WTC11 (cell line): ENCODE measurements at regions not wholly inside any gene's neighbourhood (a gene's known extent, or its start where the extent isn't known, plus 50 kb on each side); places are given as distances from the start of the nearest gene placed in this dataset.

Experiments
- ATAC-seq: fragments of 200-7000 bp; cut with Tn5 transposase; 2 replicates; pipeline ENCODE4 v1.10.0; 2021; ENCODE audit warnings: mild to moderate bottlenecking, moderate library complexity
- CTCF ChIA-PET: fragments of 300-600 bp; sonication (Branson Sonifier 250); formaldehyde crosslinking; loops from one replicate; lab custom pipeline; 2021; ENCODE audit warnings: antibody characterized with exemption; lab: Charles Lee
- POLR2A ChIA-PET: fragments of 350-600 bp; sonication (Branson Sonifier 250); formaldehyde crosslinking; loops from one replicate; lab custom pipeline; 2021; ENCODE audit warnings: antibody characterized with exemption; lab: Charles Lee
- DNase-seq: peaks from one replicate; pipeline ENCODE4 v3.0.0; 2021; ENCODE audit warnings: low spot score
- H3K27ac Mint-ChIP-seq: 2 replicates; pipeline ENCODE4 v1.8.0; 2021; ENCODE audit warnings: mixed read lengths
- H3K27me3 Mint-ChIP-seq: 2 replicates; pipeline ENCODE4 v1.8.0; 2021; ENCODE audit warnings: low read depth, mild to moderate bottlenecking, moderate library complexity, mixed read lengths
- H3K36me3 Mint-ChIP-seq: 2 replicates; pipeline ENCODE4 v1.8.0; 2021; ENCODE audit warnings: mixed read lengths
- H3K4me1 Mint-ChIP-seq: 2 replicates; pipeline ENCODE4 v1.8.0; 2022; ENCODE audit warnings: mixed read lengths
- H3K4me3 Mint-ChIP-seq: 2 replicates; pipeline ENCODE4 v1.8.0; 2021; ENCODE audit warnings: mild to moderate bottlenecking, moderate library complexity, mixed read lengths
- H3K9me3 Mint-ChIP-seq: 2 replicates; pipeline ENCODE4 v1.8.0; 2021; ENCODE audit warnings: mixed read lengths
- CBFB ChIP-seq: sonication (generic); formaldehyde crosslinking; IDR thresholded peaks from 2 replicates; pipeline ENCODE4 v1.8.1; 2022; ENCODE audit warnings: mild to moderate bottlenecking, low read depth, missing genetic modification reagents
- EMX1 ChIP-seq: fragments of 250-450 bp; sonication (Bioruptor Pico); IDR thresholded peaks from 2 replicates; pipeline ENCODE4 v1.8.0; 2021; ENCODE audit warnings: mild to moderate bottlenecking
- FOXP1 ChIP-seq: sonication (generic); formaldehyde crosslinking; IDR thresholded peaks from 2 replicates; pipeline ENCODE4 v1.8.0; 2022; ENCODE audit warnings: missing genetic modification reagents, mild to moderate bottlenecking, moderate library complexity, borderline replicate concordance
- GABPB1 ChIP-seq: sonication (generic); formaldehyde crosslinking; IDR thresholded peaks from 2 replicates; pipeline ENCODE4 v1.8.1; 2023; ENCODE audit warnings: mild to moderate bottlenecking, missing genetic modification reagents
- HMGA2 ChIP-seq: fragments of 250-450 bp; sonication (Bioruptor Pico); IDR thresholded peaks from 2 replicates; pipeline ENCODE4 v1.4.0; 2021; ENCODE audit warnings: mild to moderate bottlenecking, moderate library complexity
- MXD4 ChIP-seq: fragments of 250-450 bp; sonication (Bioruptor Pico); IDR thresholded peaks from 2 replicates; pipeline ENCODE4 v1.8.0; 2021; ENCODE audit warnings: mild to moderate bottlenecking, moderate library complexity, borderline replicate concordance
- NFE2L1 ChIP-seq: sonication (generic); formaldehyde crosslinking; IDR thresholded peaks from 2 replicates; pipeline ENCODE4 v1.8.1; 2023; ENCODE audit warnings: missing genetic modification reagents
- TEAD1 ChIP-seq: sonication (generic); formaldehyde crosslinking; IDR thresholded peaks from 2 replicates; pipeline ENCODE4 v1.8.0; 2022; ENCODE audit warnings: mild to moderate bottlenecking, missing genetic modification reagents
- TF ChIP-seq, protein P1 (sequence below): sonication (generic); formaldehyde crosslinking; IDR thresholded peaks from 2 replicates; pipeline ENCODE4 v1.8.0; 2023; ENCODE audit warnings: missing genetic modification reagents, mild to moderate bottlenecking, borderline replicate concordance
- TF ChIP-seq, protein P2 (sequence below): fragments of 250-450 bp; sonication (Bioruptor Pico); IDR thresholded peaks from 2 replicates; pipeline ENCODE4 v1.9.0; 2021; ENCODE audit warnings: moderate library complexity, mild to moderate bottlenecking, inconsistent platforms, borderline replicate concordance
- TF ChIP-seq, protein P3 (sequence below): sonication (generic); formaldehyde crosslinking; IDR thresholded peaks from 2 replicates; pipeline ENCODE4 v1.8.0; 2023; ENCODE audit warnings: mild to moderate bottlenecking, missing genetic modification reagents
- TF ChIP-seq, protein P4 (sequence below): sonication (generic); formaldehyde crosslinking; IDR thresholded peaks from 2 replicates; pipeline ENCODE4 v1.8.1; 2023; ENCODE audit warnings: mild to moderate bottlenecking, missing genetic modification reagents, moderate library complexity

DNA sequence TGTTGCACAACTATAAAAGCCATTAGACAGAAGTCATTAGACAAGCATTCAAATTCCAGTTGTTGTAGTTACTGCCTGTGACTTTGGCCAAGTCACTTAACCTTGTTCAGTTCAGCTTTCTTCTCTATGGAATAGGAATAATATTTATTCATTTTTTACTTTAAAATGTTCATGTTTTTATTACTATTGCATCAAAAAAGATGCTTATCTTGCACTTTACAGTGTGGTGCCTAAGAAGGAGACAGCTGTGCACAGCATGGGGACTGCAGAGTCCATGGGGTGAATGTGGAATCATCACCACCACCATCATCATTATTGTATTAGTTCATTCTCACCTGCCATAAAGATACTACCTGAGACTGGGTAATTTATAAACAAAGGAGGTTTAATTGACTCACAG is 504.2 kb downstream of the SOX2 start (continued):
- TF ChIP-seq, protein P1, sequence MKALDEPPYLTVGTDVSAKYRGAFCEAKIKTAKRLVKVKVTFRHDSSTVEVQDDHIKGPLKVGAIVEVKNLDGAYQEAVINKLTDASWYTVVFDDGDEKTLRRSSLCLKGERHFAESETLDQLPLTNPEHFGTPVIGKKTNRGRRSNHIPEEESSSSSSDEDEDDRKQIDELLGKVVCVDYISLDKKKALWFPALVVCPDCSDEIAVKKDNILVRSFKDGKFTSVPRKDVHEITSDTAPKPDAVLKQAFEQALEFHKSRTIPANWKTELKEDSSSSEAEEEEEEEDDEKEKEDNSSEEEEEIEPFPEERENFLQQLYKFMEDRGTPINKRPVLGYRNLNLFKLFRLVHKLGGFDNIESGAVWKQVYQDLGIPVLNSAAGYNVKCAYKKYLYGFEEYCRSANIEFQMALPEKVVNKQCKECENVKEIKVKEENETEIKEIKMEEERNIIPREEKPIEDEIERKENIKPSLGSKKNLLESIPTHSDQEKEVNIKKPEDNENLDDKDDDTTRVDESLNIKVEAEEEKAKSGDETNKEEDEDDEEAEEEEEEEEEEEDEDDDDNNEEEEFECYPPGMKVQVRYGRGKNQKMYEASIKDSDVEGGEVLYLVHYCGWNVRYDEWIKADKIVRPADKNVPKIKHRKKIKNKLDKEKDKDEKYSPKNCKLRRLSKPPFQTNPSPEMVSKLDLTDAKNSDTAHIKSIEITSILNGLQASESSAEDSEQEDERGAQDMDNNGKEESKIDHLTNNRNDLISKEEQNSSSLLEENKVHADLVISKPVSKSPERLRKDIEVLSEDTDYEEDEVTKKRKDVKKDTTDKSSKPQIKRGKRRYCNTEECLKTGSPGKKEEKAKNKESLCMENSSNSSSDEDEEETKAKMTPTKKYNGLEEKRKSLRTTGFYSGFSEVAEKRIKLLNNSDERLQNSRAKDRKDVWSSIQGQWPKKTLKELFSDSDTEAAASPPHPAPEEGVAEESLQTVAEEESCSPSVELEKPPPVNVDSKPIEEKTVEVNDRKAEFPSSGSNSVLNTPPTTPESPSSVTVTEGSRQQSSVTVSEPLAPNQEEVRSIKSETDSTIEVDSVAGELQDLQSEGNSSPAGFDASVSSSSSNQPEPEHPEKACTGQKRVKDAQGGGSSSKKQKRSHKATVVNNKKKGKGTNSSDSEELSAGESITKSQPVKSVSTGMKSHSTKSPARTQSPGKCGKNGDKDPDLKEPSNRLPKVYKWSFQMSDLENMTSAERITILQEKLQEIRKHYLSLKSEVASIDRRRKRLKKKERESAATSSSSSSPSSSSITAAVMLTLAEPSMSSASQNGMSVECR = no peak
- no peak for TF ChIP-seq TEAD1
- TF ChIP-seq, protein P2, sequence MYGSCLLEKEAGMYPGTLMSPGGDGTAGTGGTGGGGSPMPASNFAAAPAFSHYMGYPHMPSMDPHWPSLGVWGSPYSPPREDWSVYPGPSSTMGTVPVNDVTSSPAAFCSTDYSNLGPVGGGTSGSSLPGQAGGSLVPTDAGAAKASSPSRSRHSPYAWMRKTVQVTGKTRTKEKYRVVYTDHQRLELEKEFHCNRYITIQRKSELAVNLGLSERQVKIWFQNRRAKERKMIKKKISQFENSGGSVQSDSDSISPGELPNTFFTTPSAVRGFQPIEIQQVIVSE (CRISPR knock-in tag) = no peak

DNA sequence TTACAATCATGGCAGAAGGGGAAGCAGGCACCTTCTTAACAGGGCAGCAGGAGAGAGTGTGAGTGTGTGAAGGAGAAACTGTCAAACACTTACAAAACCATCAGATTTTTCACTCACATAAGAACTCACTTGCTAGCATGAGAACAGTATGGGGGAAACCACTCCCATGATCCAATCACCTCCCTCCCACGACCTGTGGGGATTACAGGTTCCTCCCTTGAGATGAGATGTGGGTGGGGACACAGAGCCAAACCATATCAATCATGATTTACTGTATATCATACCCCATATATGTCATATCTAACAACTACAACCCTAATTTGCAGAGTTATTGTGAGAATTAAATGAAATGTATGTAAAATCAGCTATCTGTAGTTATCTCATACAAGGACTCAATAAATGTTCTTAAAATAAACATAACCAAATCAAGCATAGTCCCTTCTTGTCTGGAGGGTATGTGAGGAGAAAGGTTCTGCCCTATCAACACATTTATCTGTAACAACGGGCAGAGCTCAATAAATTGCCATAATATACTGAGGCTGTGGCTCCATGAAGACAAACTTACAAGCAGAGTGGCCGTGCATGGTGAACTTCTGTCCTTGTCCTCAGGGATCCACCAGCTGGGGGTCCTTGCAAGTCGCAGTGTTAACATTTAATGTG is 504.7 kb downstream of the SOX2 start:
- H3K27ac Mint-ChIP-seq = no peak overlapping the region
- POLR2A ChIA-PET = no interaction called here
- TF ChIP-seq, protein P3, sequence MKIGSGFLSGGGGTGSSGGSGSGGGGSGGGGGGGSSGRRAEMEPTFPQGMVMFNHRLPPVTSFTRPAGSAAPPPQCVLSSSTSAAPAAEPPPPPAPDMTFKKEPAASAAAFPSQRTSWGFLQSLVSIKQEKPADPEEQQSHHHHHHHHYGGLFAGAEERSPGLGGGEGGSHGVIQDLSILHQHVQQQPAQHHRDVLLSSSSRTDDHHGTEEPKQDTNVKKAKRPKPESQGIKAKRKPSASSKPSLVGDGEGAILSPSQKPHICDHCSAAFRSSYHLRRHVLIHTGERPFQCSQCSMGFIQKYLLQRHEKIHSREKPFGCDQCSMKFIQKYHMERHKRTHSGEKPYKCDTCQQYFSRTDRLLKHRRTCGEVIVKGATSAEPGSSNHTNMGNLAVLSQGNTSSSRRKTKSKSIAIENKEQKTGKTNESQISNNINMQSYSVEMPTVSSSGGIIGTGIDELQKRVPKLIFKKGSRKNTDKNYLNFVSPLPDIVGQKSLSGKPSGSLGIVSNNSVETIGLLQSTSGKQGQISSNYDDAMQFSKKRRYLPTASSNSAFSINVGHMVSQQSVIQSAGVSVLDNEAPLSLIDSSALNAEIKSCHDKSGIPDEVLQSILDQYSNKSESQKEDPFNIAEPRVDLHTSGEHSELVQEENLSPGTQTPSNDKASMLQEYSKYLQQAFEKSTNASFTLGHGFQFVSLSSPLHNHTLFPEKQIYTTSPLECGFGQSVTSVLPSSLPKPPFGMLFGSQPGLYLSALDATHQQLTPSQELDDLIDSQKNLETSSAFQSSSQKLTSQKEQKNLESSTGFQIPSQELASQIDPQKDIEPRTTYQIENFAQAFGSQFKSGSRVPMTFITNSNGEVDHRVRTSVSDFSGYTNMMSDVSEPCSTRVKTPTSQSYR = no peak
- no peak overlapping the region for H3K4me3 Mint-ChIP-seq
- no peaks in the 10 kb centered on the region for H3K9me3 Mint-ChIP-seq
- ATAC-seq (no peak), DNase-seq (no peak)
- H3K27me3 Mint-ChIP-seq = peaks cover 4% of the 10 kb centered on the region; the same call in 1 of the 2 replicates
- CTCF ChIA-PET = no interaction called here
- H3K4me1 Mint-ChIP-seq = peaks cover 41% of the 10 kb centered on the region
- no peaks in the 10 kb centered on the region for H3K36me3 Mint-ChIP-seq

DNA sequence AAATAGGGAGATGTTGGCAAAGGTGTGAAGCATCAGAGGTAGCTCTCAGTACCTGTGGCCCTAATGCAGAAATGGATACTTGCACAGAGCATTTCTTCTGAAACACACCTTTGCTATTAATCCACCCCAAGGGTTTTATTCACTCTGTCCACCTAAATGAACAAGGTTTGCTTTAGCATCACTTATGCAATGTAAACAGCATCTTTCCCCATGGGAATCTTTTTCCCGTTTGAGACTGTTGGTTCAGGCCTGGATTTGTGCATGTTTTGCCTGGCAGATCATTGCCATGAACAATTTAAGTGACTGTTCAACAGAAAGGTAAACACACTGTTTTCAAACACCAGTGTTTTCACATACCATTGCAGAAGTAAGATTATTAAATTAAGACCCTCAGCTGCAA is 508.3 kb downstream of the SOX2 start:
- ChIA-PET POLR2A (no interaction called here), CTCF (no interaction called here)
- Mint-ChIP-seq H3K4me1 (peaks cover 31% of the 10 kb centered on the region), H3K36me3 (peaks cover 5% of the 10 kb centered on the region), H3K27ac (no peak overlapping the region), H3K9me3 (peaks cover 24% of the 10 kb centered on the region), H3K27me3 (peaks cover 3% of the 10 kb centered on the region; the same call in 1 of the 2 replicates), H3K4me3 (no peak overlapping the region)
- ATAC-seq (no peak), DNase-seq (no peak)
- TF ChIP-seq HMGA2 (CRISPR knock-in tag) = no peak
- peak; percentile 38; the same call in 1 of the 2 replicates for TF ChIP-seq GABPB1 (CRISPR knock-in tag)

DNA sequence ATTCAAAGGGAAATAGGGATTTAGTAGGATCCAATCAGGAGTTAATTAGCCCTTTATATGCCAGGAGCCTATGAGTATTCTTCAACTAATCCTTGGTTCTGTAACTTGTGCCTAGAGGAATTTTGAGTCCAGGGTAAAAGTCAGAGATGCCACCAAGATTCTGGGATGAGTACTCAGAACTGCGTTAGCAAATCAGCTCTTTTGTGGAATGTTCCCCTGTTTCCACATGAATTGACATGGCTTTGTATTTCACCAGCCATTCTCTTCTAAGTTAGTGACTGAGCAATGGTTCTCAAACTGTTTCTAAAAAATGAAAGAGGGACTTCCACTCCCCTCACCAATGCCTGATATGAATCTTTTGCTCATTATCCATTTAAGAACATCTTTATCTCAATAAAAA is 508.7 kb downstream of the SOX2 start:
- peaks cover 29% of the 10 kb centered on the region for H3K9me3 Mint-ChIP-seq
- ATAC-seq = no peak
- no peaks in the 10 kb centered on the region for H3K27me3 Mint-ChIP-seq
- no peak for TF ChIP-seq EMX1
- no peak overlapping the region for H3K27ac Mint-ChIP-seq
- peaks cover 10% of the 10 kb centered on the region for H3K36me3 Mint-ChIP-seq
- POLR2A ChIA-PET = no interaction called here
- DNase-seq = no peak
- H3K4me1 Mint-ChIP-seq = peaks cover 31% of the 10 kb centered on the region
- H3K4me3 Mint-ChIP-seq = no peak overlapping the region
- CTCF ChIA-PET = no interaction called here

DNA sequence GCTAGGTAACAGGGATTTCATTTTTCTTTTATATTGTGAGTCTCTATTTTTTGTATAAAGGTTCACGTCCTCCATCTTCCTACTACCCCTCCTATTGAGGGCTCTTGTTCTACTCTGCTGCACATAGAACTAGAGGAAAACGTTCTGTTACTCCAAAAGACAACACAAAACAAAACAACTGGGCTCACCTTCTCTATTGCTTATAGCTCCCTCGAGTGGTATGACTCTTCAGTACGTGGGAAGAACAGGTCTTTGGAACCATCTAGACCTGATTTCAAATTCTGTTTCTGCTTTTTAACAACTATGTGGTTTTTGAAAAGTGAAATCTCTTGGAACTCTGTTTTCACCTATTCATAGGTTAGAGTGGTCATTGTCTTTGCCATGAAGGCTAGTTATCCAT is 515.3 kb downstream of the SOX2 start:
- ATAC-seq (peak; percentile 78), DNase-seq (no peak)
- H3K27ac Mint-ChIP-seq = 0 out of 2 replicates have a peak overlapping the region, but pooled peaks have one; percentile 16
- H3K27me3 Mint-ChIP-seq = no peaks in the 10 kb centered on the region
- ChIA-PET CTCF (interaction anchor here (0.6 to 1.4 kb wide), 3 partner anchors 27 to 394 kb away, joined by 3 to 4 read pairs (median 3); no protein-coding TSS in a partner anchor), POLR2A (no interaction called here)
- H3K36me3 Mint-ChIP-seq = peaks cover 11% of the 10 kb centered on the region
- H3K4me3 Mint-ChIP-seq = no peak overlapping the region
- H3K9me3 Mint-ChIP-seq = peaks cover 37% of the 10 kb centered on the region
- peaks cover 14% of the 10 kb centered on the region for H3K4me1 Mint-ChIP-seq
- no peak for TF ChIP-seq FOXP1 (CRISPR knock-in tag)
- TF ChIP-seq, protein P4, sequence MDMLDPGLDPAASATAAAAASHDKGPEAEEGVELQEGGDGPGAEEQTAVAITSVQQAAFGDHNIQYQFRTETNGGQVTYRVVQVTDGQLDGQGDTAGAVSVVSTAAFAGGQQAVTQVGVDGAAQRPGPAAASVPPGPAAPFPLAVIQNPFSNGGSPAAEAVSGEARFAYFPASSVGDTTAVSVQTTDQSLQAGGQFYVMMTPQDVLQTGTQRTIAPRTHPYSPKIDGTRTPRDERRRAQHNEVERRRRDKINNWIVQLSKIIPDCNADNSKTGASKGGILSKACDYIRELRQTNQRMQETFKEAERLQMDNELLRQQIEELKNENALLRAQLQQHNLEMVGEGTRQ (CRISPR knock-in tag) = no peak
- no peak for TF ChIP-seq NFE2L1
- TF ChIP-seq, protein P1 = no peak
- no peak for TF ChIP-seq MXD4 (CRISPR knock-in tag)
- TF ChIP-seq CBFB = no peak
